GM23338 (cell line): ENCODE measurements at regions not wholly inside any gene's neighbourhood (a gene's known extent, or its start where the extent isn't known, plus 50 kb on each side); places are given as distances from the start of the nearest gene placed in this dataset.

Source experiments
- ATAC-seq: fragments of 200-7000 bp; cut with Tn5 transposase; 3 replicates; pipeline ENCODE4 v1.9.1; 2020
- DNase-seq: peaks from one replicate; pipeline ENCODE4 v3.0.0-alpha.2; 2015; ENCODE audit warnings: low spot score
- H2AFZ ChIP-seq: fragments of 200-600 bp; sonication (generic); 2 replicates; pipeline ENCODE4 v1.8.0; 2016; ENCODE audit warnings: antibody characterized with exemption, mild to moderate bottlenecking, moderate library complexity
- H3F3A ChIP-seq: fragments of 200-600 bp; sonication (generic); replicated peaks from 2 replicates; pipeline ENCODE4 v1.8.0; 2017; ENCODE audit warnings: antibody characterized with exemption, mixed run types, low read depth
- H3K27ac ChIP-seq: fragments of 200-600 bp; sonication (generic); 2 replicates; pipeline ENCODE4 v1.6.1; 2016; ENCODE audit warnings: low read depth
- H3K27me3 ChIP-seq: fragments of 200-600 bp; sonication (generic); 2 replicates; pipeline ENCODE4 v1.8.0; 2016; ENCODE audit warnings: mild to moderate bottlenecking, mixed run types, moderate library complexity; ENCODE audit not compliant: insufficient read depth
- H3K36me3 ChIP-seq: fragments of 200-600 bp; sonication (generic); 2 replicates; pipeline ENCODE4 v1.8.0; 2016; ENCODE audit warnings: mild to moderate bottlenecking; ENCODE audit not compliant: insufficient read depth
- H3K4me1 ChIP-seq: fragments of 200-600 bp; sonication (generic); 2 replicates; pipeline ENCODE4 v1.8.0; 2016; ENCODE audit warnings: mild to moderate bottlenecking, moderate library complexity; ENCODE audit not compliant: insufficient read depth
- H3K4me2 ChIP-seq: fragments of 200-600 bp; sonication (generic); 2 replicates; pipeline ENCODE4 v1.7.1; 2017; ENCODE audit warnings: mixed run types
- H3K4me3 ChIP-seq: fragments of 200-600 bp; sonication (generic); 2 replicates; pipeline ENCODE4 v1.6.1; 2016; ENCODE audit warnings: mixed run types
- H3K79me2 ChIP-seq: fragments of 200-600 bp; sonication (generic); replicated peaks from 2 replicates; pipeline ENCODE4 v1.8.0; 2017; ENCODE audit warnings: mild to moderate bottlenecking; ENCODE audit not compliant: insufficient read depth
- H3K9me2 ChIP-seq: fragments of 200-600 bp; sonication (generic); 2 replicates; pipeline ENCODE4 v1.8.0; 2017; ENCODE audit not compliant: insufficient read depth
- H4K20me1 ChIP-seq: fragments of 200-600 bp; sonication (generic); replicated peaks from 2 replicates; pipeline ENCODE4 v1.8.0; 2017; ENCODE audit warnings: mild to moderate bottlenecking; ENCODE audit not compliant: insufficient read depth
- H3K27ac Mint-ChIP-seq: 2 replicates; pipeline ENCODE4 v1.8.0; 2020; ENCODE audit warnings: inconsistent platforms, mild to moderate bottlenecking, moderate library complexity, mixed read lengths
- H3K27me3 Mint-ChIP-seq: 3 replicates; pipeline ENCODE4 v1.8.0; 2022; ENCODE audit warnings: low read depth, mild to moderate bottlenecking, moderate library complexity, mixed read lengths, inconsistent platforms; ENCODE audit not compliant: insufficient read depth, poor library complexity
- H3K36me3 Mint-ChIP-seq: 3 replicates; pipeline ENCODE4 v1.8.0; 2021; ENCODE audit warnings: low read depth, mild to moderate bottlenecking, inconsistent platforms, moderate library complexity, mixed read lengths
- H3K4me1 Mint-ChIP-seq: 3 replicates; pipeline ENCODE4 v1.8.0; 2020; ENCODE audit warnings: mild to moderate bottlenecking, inconsistent platforms, mixed read lengths
- H3K4me3 Mint-ChIP-seq: 3 replicates; pipeline ENCODE4 v1.8.0; 2021; ENCODE audit warnings: moderate library complexity, mild to moderate bottlenecking, inconsistent platforms, mixed read lengths
- H3K9me3 Mint-ChIP-seq: 3 replicates; pipeline ENCODE4 v1.8.0; 2020; ENCODE audit warnings: moderate library complexity, mild to moderate bottlenecking, inconsistent platforms, mixed read lengths
- CREB1 ChIP-seq: fragments of 250-450 bp; sonication (Bioruptor Pico); IDR thresholded peaks from 2 replicates; pipeline ENCODE4 v1.5.0; 2020; ENCODE audit warnings: low read depth, mild to moderate bottlenecking, moderate library complexity
- EZH2 ChIP-seq: fragments of 200-600 bp; sonication (generic); IDR thresholded peaks from one replicate; pipeline ENCODE4 v1.8.0; 2017; ENCODE audit warnings: antibody characterized with exemption, mild to moderate bottlenecking, low read depth; ENCODE audit not compliant: unreplicated experiment
- EZH2phosphoT487 ChIP-seq: fragments of 200-600 bp; sonication (generic); IDR thresholded peaks from one replicate; pipeline ENCODE4 v1.8.1; 2018; ENCODE audit warnings: antibody characterized with exemption; ENCODE audit not compliant: unreplicated experiment
- JUNB ChIP-seq: IDR thresholded peaks from one replicate; pipeline ENCODE4 v1.6.1; 2016; ENCODE audit warnings: antibody characterized with exemption; ENCODE audit not compliant: unreplicated experiment
- STAT1 ChIP-seq: IDR thresholded peaks from one replicate; pipeline ENCODE4 v1.6.1; 2016; ENCODE audit warnings: antibody characterized with exemption; ENCODE audit not compliant: unreplicated experiment
- ZNF114 ChIP-seq: fragments of 250-450 bp; sonication (Bioruptor Pico); IDR thresholded peaks from 2 replicates; pipeline ENCODE4 v1.5.0; 2020; ENCODE audit warnings: mild to moderate bottlenecking, moderate library complexity
- ZNF331 ChIP-seq: fragments of 250-450 bp; sonication (Bioruptor Pico); IDR thresholded peaks from 2 replicates; pipeline ENCODE4 v1.5.0; 2020; ENCODE audit warnings: low read depth, mild to moderate bottlenecking, moderate library complexity
- TF ChIP-seq, protein P1 (sequence below): fragments of 250-450 bp; sonication (Bioruptor Pico); IDR thresholded peaks from 2 replicates; pipeline ENCODE4 v1.5.0; 2020; ENCODE audit warnings: mild to moderate bottlenecking, moderate library complexity
- TF ChIP-seq, protein P2 (sequence below): IDR thresholded peaks from one replicate; pipeline ENCODE4 v1.6.1; 2018; ENCODE audit warnings: antibody characterized with exemption; ENCODE audit not compliant: unreplicated experiment

DNA sequence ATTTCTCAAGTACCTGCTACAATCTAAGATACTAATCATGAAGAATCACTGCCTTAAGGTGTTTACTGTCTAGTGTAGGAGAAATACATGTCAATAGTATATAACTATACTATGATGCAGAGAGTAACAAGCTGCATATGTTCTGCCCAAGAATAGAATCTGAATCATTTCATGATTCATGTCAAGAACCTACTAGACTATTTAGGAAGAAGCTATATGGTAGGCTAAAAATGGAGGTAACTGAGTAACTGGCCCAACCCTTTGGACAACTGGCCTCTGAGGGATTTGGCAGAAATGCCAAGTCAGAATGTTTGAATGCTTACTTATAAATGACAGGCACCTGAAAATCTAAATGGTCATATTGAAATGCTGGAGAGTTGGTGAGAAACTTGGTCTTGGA, 59.9 kb upstream of the DGKG start:
- no peaks in the 10 kb centered on the region for H4K20me1 ChIP-seq
- Mint-ChIP-seq H3K4me1 (peaks cover 18% of the 10 kb centered on the region), H3K36me3 (no peaks in the 10 kb centered on the region), H3K4me3 (no peak overlapping the region), H3K9me3 (no peaks in the 10 kb centered on the region), H3K27ac (no peak overlapping the region), H3K27me3 (peaks cover 4% of the 10 kb centered on the region)
- TF ChIP-seq CREB1 (no peak), ZNF331 (no peak), EZH2 (no peak), STAT1 (no peak), ZNF114 (no peak), JUNB (no peak), EZH2phosphoT487 (no peak)
- TF ChIP-seq, protein P1, sequence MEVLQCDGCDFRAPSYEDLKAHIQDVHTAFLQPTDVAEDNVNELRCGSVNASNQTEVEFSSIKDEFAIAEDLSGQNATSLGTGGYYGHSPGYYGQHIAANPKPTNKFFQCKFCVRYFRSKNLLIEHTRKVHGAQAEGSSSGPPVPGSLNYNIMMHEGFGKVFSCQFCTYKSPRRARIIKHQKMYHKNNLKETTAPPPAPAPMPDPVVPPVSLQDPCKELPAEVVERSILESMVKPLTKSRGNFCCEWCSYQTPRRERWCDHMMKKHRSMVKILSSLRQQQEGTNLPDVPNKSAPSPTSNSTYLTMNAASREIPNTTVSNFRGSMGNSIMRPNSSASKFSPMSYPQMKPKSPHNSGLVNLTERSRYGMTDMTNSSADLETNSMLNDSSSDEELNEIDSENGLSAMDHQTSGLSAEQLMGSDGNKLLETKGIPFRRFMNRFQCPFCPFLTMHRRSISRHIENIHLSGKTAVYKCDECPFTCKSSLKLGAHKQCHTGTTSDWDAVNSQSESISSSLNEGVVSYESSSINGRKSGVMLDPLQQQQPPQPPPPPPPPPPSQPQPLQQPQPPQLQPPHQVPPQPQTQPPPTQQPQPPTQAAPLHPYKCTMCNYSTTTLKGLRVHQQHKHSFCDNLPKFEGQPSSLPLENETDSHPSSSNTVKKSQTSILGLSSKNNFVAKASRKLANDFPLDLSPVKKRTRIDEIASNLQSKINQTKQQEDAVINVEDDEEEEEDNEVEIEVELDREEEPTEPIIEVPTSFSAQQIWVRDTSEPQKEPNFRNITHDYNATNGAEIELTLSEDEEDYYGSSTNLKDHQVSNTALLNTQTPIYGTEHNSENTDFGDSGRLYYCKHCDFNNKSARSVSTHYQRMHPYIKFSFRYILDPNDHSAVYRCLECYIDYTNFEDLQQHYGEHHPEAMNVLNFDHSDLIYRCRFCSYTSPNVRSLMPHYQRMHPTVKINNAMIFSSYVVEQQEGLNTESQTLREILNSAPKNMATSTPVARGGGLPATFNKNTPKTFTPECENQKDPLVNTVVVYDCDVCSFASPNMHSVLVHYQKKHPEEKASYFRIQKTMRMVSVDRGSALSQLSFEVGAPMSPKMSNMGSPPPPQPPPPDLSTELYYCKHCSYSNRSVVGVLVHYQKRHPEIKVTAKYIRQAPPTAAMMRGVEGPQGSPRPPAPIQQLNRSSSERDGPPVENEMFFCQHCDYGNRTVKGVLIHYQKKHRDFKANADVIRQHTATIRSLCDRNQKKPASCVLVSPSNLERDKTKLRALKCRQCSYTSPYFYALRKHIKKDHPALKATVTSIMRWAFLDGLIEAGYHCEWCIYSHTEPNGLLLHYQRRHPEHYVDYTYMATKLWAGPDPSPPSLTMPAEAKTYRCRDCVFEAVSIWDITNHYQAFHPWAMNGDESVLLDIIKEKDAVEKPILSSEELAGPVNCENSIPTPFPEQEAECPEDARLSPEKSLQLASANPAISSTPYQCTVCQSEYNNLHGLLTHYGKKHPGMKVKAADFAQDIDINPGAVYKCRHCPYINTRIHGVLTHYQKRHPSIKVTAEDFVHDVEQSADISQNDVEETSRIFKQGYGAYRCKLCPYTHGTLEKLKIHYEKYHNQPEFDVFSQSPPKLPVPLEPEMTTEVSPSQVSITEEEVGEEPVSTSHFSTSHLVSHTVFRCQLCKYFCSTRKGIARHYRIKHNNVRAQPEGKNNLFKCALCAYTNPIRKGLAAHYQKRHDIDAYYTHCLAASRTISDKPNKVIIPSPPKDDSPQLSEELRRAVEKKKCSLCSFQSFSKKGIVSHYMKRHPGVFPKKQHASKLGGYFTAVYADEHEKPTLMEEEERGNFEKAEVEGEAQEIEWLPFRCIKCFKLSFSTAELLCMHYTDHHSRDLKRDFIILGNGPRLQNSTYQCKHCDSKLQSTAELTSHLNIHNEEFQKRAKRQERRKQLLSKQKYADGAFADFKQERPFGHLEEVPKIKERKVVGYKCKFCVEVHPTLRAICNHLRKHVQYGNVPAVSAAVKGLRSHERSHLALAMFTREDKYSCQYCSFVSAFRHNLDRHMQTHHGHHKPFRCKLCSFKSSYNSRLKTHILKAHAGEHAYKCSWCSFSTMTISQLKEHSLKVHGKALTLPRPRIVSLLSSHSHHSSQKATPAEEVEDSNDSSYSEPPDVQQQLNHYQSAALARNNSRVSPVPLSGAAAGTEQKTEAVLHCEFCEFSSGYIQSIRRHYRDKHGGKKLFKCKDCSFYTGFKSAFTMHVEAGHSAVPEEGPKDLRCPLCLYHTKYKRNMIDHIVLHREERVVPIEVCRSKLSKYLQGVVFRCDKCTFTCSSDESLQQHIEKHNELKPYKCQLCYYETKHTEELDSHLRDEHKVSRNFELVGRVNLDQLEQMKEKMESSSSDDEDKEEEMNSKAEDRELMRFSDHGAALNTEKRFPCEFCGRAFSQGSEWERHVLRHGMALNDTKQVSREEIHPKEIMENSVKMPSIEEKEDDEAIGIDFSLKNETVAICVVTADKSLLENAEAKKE (CRISPR knock-in tag) = no peak
- TF ChIP-seq, protein P2, sequence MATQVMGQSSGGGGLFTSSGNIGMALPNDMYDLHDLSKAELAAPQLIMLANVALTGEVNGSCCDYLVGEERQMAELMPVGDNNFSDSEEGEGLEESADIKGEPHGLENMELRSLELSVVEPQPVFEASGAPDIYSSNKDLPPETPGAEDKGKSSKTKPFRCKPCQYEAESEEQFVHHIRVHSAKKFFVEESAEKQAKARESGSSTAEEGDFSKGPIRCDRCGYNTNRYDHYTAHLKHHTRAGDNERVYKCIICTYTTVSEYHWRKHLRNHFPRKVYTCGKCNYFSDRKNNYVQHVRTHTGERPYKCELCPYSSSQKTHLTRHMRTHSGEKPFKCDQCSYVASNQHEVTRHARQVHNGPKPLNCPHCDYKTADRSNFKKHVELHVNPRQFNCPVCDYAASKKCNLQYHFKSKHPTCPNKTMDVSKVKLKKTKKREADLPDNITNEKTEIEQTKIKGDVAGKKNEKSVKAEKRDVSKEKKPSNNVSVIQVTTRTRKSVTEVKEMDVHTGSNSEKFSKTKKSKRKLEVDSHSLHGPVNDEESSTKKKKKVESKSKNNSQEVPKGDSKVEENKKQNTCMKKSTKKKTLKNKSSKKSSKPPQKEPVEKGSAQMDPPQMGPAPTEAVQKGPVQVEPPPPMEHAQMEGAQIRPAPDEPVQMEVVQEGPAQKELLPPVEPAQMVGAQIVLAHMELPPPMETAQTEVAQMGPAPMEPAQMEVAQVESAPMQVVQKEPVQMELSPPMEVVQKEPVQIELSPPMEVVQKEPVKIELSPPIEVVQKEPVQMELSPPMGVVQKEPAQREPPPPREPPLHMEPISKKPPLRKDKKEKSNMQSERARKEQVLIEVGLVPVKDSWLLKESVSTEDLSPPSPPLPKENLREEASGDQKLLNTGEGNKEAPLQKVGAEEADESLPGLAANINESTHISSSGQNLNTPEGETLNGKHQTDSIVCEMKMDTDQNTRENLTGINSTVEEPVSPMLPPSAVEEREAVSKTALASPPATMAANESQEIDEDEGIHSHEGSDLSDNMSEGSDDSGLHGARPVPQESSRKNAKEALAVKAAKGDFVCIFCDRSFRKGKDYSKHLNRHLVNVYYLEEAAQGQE = no peak
- no peaks in the 10 kb centered on the region for H3K9me2 ChIP-seq
- H3K27me3 ChIP-seq = no peaks in the 10 kb centered on the region
- no peak overlapping the region for H3K27ac ChIP-seq
- H3K4me2 ChIP-seq = no peak overlapping the region
- H2AFZ ChIP-seq = no peak overlapping the region
- H3K36me3 ChIP-seq = no peaks in the 10 kb centered on the region
- no peak overlapping the region for H3K4me3 ChIP-seq
- DNase-seq (no peak), ATAC-seq (no peak)
- no peaks in the 10 kb centered on the region for H3K79me2 ChIP-seq
- H3F3A ChIP-seq = no peaks in the 10 kb centered on the region
- H3K4me1 ChIP-seq = peaks cover 8% of the 10 kb centered on the region; the same call in 1 of the 2 replicates
